Endothelial cell of umbilical vein (primary cell): ENCODE measurements at regions not wholly inside any gene's neighbourhood (a gene's known extent, or its start where the extent isn't known, plus 50 kb on each side); places are given as distances from the start of the nearest gene placed in this dataset.

ENCODE experiments used
- EZH2 ChIP-seq: IDR thresholded peaks from 2 replicates; pipeline ENCODE4 v1.6.1; 2012; ENCODE audit warnings: borderline replicate concordance, low read depth, mild to moderate bottlenecking, moderate library complexity, low read length, inconsistent platforms; ENCODE audit not compliant: severe bottlenecking
- GATA2 ChIP-seq: IDR thresholded peaks from 2 replicates; pipeline ENCODE4 v1.7.0; 2011; ENCODE audit warnings: low read depth, mild to moderate bottlenecking, moderate library complexity, mixed read lengths, low read length; ENCODE audit not compliant: insufficient read length, insufficient read depth
- JUN ChIP-seq: IDR thresholded peaks from 2 replicates; pipeline ENCODE4 v1.6.1; 2011; ENCODE audit warnings: borderline replicate concordance, low read depth; ENCODE audit not compliant: insufficient read length, insufficient read depth
- MYC ChIP-seq: IDR thresholded peaks from one replicate; pipeline ENCODE4 v1.6.1; 2011; ENCODE audit warnings: mild to moderate bottlenecking, low read depth, low read length
- POLR2A ChIP-seq: IDR thresholded peaks from 2 replicates; pipeline ENCODE4 v1.6.1; 2012; ENCODE audit warnings: low read depth, mild to moderate bottlenecking, control low read depth, low read length
- POLR2AphosphoS5 ChIP-seq: IDR thresholded peaks from 2 replicates; pipeline ENCODE4 v1.6.1; 2012; ENCODE audit warnings: low read depth, mild to moderate bottlenecking, control low read depth, low read length, moderate library complexity; ENCODE audit not compliant: insufficient read depth
- TF ChIP-seq, protein P1 (sequence below), 2 donors: IDR thresholded peaks; 1 replicate in 1 of 2; 2 replicates in 1 of 2; pipeline ENCODE4 v1.5.1; 2011; ENCODE audit warnings: low read length in 2 of 2, mild to moderate bottlenecking in 2 of 2, moderate library complexity in 2 of 2, control low read depth in 1 of 2, inconsistent platforms in 1 of 2, low read depth in 1 of 2; ENCODE audit not compliant: insufficient read depth in 1 of 2; ENCODE audit errors: extremely low read depth in 1 of 2

DNA sequence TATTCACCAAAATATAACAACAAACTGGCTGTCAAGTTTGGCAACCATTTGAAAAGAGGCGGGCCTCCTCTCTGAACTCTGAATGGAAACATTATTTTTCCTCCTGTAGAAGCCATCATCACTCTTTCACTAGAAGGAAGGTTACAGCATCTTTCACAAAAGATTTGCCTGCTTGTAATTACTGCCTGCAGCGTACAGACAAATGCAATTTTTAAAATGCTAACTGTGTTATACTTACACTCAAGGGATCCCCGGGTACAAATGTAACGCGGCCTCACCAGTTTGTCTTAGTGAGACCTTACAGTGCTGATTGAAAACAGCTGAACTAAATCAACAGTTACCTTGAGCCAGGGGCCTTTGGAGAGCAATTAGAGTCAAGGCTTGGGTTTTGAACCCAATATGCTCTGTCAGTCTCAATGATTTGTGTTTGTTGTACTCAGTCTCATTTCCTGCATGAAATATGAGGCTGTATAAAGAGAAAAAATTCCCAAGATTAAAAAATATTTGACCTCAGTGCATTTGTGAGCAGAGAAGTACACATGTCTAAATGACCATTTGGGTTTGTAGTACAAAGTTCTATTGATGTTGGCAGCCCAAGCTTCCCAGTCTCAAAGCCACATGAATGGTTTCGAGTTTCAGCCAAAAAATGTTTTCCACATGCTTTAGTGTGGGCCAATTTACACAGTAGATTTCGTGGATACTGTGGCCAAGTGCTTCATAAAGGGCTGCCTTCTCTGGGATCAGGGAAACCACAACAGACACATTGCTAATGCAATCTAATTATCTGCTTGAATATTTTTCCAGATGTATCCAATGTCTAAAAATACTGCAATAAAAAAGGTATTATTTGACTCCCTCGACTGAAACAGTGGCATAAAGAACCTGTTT is 500.0 kb downstream of the SPATA31D1 start:
- TF ChIP-seq, protein P1, sequence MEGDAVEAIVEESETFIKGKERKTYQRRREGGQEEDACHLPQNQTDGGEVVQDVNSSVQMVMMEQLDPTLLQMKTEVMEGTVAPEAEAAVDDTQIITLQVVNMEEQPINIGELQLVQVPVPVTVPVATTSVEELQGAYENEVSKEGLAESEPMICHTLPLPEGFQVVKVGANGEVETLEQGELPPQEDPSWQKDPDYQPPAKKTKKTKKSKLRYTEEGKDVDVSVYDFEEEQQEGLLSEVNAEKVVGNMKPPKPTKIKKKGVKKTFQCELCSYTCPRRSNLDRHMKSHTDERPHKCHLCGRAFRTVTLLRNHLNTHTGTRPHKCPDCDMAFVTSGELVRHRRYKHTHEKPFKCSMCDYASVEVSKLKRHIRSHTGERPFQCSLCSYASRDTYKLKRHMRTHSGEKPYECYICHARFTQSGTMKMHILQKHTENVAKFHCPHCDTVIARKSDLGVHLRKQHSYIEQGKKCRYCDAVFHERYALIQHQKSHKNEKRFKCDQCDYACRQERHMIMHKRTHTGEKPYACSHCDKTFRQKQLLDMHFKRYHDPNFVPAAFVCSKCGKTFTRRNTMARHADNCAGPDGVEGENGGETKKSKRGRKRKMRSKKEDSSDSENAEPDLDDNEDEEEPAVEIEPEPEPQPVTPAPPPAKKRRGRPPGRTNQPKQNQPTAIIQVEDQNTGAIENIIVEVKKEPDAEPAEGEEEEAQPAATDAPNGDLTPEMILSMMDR (IDR thresholded peaks at IDR 0.05; ENCODE audit: extremely low read depth in 1 of 2, insufficient read depth in 1 of 2, low read depth in 1 of 2, low read length in 2 of 2): no peak
- TF ChIP-seq POLR2AphosphoS5 (no peak), POLR2A (no peak), JUN (no peak), GATA2 (no peak), EZH2 (no peak), MYC (no peak)
